ENCODE measurements at regions not wholly inside any gene's neighbourhood (a gene's known extent, or its start where the extent isn't known, plus 50 kb on each side); places are given as distances from the start of the nearest gene placed in this dataset.

- DNase-seq (ENCODE audit: low read depth in 1 of 2, low spot score in 1 of 2) (no peak), ATAC-seq (no peak), FAIRE-seq (no peak)
- H3K4me2 ChIP-seq: no peak overlapping the region
- no peaks in the 10 kb centered on the region for H3K9me3 ChIP-seq
- no peaks in the 10 kb centered on the region for H3K4me1 ChIP-seq
- no peak overlapping the region for H3K27ac ChIP-seq
- TF ChIP-seq, protein P1, sequence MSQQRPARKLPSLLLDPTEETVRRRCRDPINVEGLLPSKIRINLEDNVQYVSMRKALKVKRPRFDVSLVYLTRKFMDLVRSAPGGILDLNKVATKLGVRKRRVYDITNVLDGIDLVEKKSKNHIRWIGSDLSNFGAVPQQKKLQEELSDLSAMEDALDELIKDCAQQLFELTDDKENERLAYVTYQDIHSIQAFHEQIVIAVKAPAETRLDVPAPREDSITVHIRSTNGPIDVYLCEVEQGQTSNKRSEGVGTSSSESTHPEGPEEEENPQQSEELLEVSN (IDR thresholded peaks at IDR 0.05; ENCODE audit: borderline replicate concordance, low read depth): no peak
- TF ChIP-seq MAFK (IDR thresholded peaks at IDR 0.05; ENCODE audit: partially characterized antibody): peak; percentile 90
- TF ChIP-seq NFE2L2 (conservative IDR thresholded peaks at IDR 0.05; ENCODE audit: low read length): no peak
- TF ChIP-seq FOSL2 (IDR thresholded peaks at IDR 0.05): no peak
- no peak for TF ChIP-seq FOSL2 (CRISPR knock-in tag; IDR thresholded peaks at IDR 0.05)
- 81% methylated on average over 21 of the region's 23 CpGs for WGBS (ENCODE audit: missing lambda C conversion rate)
- CTCF ChIA-PET: no interaction called here
- H3K4me3 ChIP-seq: no peak overlapping the region
- POLR2A ChIA-PET: no interaction called here
Measured at GRCh38 chr2:8455236-8456150, 226.4 kb upstream of the ID2 start.

DNA sequence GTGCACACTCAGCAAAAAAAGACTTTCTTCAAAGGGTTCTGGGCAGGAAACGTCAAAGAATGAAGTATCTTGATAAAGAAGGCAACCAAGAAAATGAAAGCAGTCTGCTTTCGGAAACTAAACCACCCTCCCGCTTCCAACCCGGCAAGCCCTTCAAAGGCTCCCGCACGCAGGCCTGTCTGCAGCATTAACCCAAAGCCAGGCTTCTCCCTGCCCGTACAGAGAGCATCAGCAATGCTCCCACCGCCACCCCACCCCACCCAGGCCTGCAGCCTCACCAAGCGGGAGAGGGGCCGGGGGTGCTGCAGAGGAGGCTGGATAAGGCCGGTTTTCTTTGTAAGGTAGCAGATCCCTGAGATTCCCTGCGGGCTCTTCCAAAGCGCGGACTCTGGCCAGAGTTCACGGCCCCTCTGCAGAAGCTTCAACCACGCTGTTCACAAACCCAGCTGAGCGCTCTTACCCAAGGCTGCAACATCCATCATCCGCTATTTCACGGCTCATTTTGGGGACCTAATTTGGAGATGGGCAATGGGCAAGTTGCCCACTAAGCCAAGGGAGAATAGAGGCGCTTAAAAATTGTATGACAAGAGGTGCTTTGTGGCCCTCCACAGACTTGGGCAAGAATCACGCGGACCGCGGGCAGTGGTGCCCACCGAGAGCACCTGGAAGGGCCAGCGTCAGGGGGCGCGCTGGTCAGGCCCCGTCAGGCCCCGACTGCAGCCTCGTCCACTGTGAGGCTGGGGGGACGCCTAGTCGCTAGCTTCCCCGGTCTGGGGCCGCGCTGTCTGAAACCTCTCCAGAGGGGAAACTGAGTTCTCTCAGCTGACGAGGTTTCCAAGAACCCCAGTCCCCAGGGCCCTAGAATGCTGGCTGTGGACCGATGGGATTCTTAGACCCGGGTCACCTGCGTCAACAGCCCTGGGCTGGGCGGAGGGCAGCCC, 225.4 kb upstream of the ID2 start:
- ChIA-PET POLR2A (no interaction called here), CTCF (no interaction called here)
- H3K27ac ChIP-seq: no peak overlapping the region
- no peak for DNase-seq (ENCODE audit: low read depth in 1 of 2, low spot score in 1 of 2)
- H3K4me3 ChIP-seq: no peak overlapping the region
- no peaks in the 10 kb centered on the region for H3K9me3 ChIP-seq
- TF ChIP-seq PBX3 (IDR thresholded peaks at IDR 0.05): no peak
- no peak for TF ChIP-seq JUN (IDR thresholded peaks at IDR 0.05)
- no peak for TF ChIP-seq ZFP36 (IDR thresholded peaks at IDR 0.05; ENCODE audit: borderline replicate concordance, partially characterized antibody)
- no peak for TF ChIP-seq CBX2 (IDR thresholded peaks at IDR 0.05; ENCODE audit: borderline replicate concordance, low read depth)
- no peak for TF ChIP-seq ZNF302 (CRISPR knock-in tag; IDR thresholded peaks at IDR 0.05)
- TF ChIP-seq POLR2A (IDR thresholded peaks at IDR 0.05; ENCODE audit: low read length): no peak
- no peak for TF ChIP-seq NFE2L2 (conservative IDR thresholded peaks at IDR 0.05; ENCODE audit: low read length)
- TF ChIP-seq, protein P1 (IDR thresholded peaks at IDR 0.05; ENCODE audit: borderline replicate concordance, low read depth): no peak
- TF ChIP-seq ESRRA (IDR thresholded peaks at IDR 0.05; ENCODE audit: borderline replicate concordance, low read length): no peak
- no peak for TF ChIP-seq ATOH8 (CRISPR knock-in tag; IDR thresholded peaks at IDR 0.05; ENCODE audit: low read depth)
- TF ChIP-seq RAD21 (conservative IDR thresholded peaks at IDR 0.05 in 1 of 2, IDR thresholded peaks at IDR 0.05 in 1 of 2): no peak
- no peak for TF ChIP-seq ZSCAN20 (CRISPR knock-in tag; IDR thresholded peaks at IDR 0.05)
- no peak for TF ChIP-seq HOXB5 (CRISPR knock-in tag; IDR thresholded peaks at IDR 0.05)
- WGBS (ENCODE audit: missing lambda C conversion rate): 91% methylated on average over 38 of the region's 41 CpGs
- ATAC-seq: no peak
- no peak for FAIRE-seq
- no peaks in the 10 kb centered on the region for H3K4me1 ChIP-seq
- no peak overlapping the region for H3K4me2 ChIP-seq

GRCh38 chr2:8457092-8457481, 224.8 kb upstream of the ID2 start:
- DNase-seq (ENCODE audit: low read depth in 1 of 2, low spot score in 1 of 2) (no peak), ATAC-seq (no peak), FAIRE-seq (no peak)
- ChIA-PET POLR2A (no interaction called here), CTCF (no interaction called here)
- no peak overlapping the region for H3K4me2 ChIP-seq
- no peaks in the 10 kb centered on the region for H3K9me3 ChIP-seq
- 80% methylated on average over 12 of the region's 41 CpGs for WGBS (ENCODE audit: missing lambda C conversion rate)
- no peak overlapping the region for H3K27ac ChIP-seq
- H3K4me3 ChIP-seq: no peak overlapping the region
- no peaks in the 10 kb centered on the region for H3K4me1 ChIP-seq
- no peak for TF ChIP-seq EP300 (IDR thresholded peaks at IDR 0.05)
- TF ChIP-seq CEBPB (IDR thresholded peaks at IDR 0.05): no peak
- no peak for TF ChIP-seq RNF2 (IDR thresholded peaks at IDR 0.05; ENCODE audit: borderline replicate concordance, low read depth)
- no peak for TF ChIP-seq FOSB (CRISPR knock-in tag; IDR thresholded peaks at IDR 0.05)
- no peak for TF ChIP-seq HOXB5 (CRISPR knock-in tag; IDR thresholded peaks at IDR 0.05)
- no peak for TF ChIP-seq SREBF2 (IDR thresholded peaks at IDR 0.05)
- TF ChIP-seq, protein P2, sequence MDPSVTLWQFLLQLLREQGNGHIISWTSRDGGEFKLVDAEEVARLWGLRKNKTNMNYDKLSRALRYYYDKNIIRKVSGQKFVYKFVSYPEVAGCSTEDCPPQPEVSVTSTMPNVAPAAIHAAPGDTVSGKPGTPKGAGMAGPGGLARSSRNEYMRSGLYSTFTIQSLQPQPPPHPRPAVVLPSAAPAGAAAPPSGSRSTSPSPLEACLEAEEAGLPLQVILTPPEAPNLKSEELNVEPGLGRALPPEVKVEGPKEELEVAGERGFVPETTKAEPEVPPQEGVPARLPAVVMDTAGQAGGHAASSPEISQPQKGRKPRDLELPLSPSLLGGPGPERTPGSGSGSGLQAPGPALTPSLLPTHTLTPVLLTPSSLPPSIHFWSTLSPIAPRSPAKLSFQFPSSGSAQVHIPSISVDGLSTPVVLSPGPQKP (IDR thresholded peaks at IDR 0.05; ENCODE audit: low read depth, low read length): no peak
- TF ChIP-seq CHD4 (IDR thresholded peaks at IDR 0.05; ENCODE audit: borderline replicate concordance): no peak
